Activated CD4-positive, alpha-beta T cell treated with anti-CD3 and anti-CD28 coated beads, Interleukin-2, Interleukin-4, amounts not matched to agents 100 ng/mL and 50 ng/mL, durations not matched to agents 16 hours and 8 hours (primary cell): ENCODE measurements at regions not wholly inside any gene's neighbourhood (a gene's known extent, or its start where the extent isn't known, plus 50 kb on each side); places are given as distances from the start of the nearest gene placed in this dataset.
"Not testable (repeated sequence)": the region's sequence is repeated elsewhere in the genome, so short reads cannot be mapped to it uniquely, and the experiment has no call there.

Experiments
- DNase-seq: peaks from one replicate; pipeline ENCODE4 v3.0.0-alpha.2; 2020; ENCODE audit warnings: low spot score

DNA sequence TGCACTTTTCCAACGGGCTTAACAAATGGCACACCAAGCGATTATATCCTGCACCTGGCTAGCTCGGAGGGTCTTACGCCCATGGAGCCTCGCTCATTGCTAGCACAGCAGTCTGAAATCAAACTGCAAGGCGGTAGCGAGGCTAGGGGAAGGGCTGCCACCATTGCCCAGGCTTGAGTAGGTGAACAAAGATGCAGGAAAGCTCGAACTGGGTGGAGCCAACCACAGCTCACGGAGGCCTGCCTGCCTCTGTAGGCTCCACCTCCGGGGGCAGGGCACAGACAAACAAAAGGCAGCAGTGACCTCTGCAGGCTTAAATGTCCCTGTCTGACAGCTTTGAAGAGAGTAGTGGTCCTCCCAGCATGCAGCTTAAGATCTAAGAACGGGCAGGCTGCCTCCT, 365.4 kb downstream of the MMUT start:
- not testable (repeated sequence) for DNase-seq

DNA sequence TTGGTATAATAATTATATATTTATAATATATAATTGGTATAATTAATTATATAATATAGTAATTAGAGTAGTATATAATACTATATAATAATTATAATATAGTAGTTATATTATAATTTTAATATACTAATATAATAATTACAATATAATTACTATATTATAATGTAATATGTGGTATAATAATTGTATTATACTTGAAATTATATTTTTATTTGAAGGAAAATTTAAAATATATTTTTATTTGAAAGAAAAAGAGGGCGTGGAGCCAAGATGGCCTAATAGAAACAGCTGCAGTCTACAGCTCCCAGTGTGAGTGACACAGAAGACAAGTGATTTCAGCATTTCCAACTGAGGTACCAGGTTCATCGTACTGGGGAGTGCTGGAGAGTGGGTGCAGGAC, 365.9 kb downstream of the MMUT start:
- DNase-seq, result no peak

DNA sequence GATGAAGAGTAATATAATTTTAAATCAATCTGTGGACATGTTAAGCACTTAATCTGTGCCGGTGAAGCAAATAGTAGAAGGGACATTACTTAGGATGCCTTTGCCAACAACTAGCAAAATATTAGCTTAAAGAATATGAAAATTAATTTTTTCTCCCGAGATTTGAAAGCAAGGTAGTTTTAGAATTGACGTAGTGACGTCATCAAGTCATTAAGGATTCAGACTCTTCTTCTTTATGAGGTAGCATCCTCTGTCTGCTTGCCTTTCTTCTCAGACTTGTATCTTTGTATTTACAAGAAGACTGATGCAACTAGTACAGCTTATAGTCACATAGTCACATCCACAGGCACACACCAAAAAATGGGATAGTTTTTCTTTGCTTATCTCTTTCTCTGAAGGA, 374.4 kb downstream of the MMUT start:
- DNase-seq, result no peak

DNA sequence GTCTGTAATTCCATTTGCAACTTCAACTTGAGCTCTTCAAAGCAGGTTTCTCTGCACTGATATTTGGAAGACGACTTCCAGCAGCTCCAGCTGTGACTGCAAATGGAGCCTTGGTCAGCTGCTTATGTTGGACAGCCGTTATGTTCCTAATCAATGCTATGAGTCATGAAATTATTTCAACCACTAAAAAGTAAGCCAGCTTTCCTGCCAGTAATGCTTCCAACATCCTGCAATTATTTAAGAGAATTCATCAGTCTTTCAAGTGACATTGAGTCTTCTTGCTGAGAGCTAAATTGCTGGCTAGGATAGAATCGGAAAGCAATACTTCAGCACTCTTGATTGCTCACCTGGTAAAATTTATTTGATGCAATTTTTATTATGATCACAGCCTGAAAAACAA, 375.7 kb downstream of the MMUT start:
- DNase-seq, result no peak

DNA sequence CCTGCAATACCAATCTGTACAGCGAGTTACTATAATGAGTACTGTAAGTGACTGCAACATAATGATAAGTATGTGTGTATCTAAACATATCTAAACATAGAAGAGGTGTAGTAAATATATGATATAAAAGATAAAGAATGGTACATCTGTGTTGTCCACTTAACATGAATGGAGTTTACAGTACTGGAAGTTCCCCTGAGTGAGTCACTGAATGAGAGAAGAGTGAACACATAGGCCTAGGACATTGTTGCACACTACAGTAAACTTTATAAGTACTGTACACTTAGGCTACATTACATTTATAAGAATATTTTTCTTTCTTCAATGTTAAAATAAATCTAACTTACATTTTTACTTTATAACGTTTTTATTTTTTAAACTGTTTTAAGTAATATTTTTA, 380.4 kb downstream of the MMUT start:
- DNase-seq, result no peak

DNA sequence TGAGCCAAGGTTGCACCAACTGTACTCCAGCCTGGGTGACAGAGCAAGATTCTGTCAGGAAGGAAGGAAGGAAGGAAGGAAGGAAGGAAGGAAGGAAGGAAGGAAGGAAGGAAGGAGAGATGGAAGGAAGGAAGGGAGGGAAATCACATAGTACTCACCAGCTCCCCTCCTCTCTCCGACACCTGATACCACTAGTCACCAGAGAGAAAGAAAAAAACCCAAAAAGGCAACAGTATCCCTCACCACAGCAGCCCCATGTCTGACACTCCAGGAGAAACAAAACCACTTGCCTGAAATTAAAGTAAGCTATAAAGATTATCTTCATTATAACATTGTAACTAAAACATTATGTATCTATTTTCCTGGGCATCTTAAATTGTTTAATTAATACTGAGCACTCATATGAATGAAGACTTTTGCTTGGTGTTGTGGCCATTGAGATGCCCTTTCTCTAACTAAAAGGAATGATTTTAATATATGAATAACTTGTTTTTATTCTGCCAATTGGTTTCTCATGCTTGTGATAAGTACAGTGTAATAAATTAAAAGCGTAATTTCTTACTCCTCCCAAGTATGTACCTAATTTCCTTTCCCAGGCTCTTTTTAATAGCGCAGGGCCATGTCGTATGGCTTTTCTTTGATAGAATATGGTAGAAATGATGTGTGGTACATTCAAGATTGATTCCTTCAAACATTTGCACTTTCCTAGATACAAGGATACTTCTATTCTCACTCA, 390.0 kb downstream of the MMUT start:
- DNase-seq, result no peak

DNA sequence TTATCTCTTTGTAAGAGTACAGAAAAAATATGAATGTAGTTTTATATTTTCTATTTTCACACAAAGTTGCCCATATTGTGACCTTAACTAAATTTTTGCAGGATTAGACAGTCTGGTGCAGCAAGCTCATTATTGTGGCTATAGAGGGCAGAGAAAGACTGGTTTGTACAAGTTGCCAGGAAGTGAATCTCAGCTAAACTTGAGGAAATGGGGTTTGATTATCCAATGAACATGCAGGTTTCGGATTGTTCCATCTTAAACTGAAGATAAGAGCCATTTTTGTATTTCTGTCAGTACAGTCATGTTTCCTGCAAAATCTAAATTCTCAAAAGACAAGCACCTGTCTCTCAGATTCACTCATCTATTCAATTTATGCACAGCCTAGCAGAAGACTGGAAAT, 390.9 kb downstream of the MMUT start:
- no peak for DNase-seq

DNA sequence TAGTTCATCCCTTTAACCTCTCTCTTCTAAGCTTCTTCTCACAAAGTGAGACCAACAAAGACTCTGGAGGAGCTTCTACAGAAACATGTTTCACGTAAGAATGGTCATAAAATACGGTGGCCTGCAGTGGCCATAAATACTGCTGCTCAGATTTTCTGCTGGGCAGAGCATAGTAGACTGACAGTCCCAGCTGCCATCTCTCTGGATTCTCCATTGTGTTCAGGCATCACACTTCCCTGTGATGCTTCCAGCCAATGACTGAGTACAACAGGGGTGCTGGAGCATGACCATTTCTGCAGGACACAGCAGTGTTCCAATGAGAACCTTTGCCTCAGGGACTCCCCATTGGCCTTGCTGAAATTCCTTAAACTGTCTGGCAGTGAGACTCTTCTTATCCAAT, 392.6 kb downstream of the MMUT start:
- DNase-seq, result no peak

DNA sequence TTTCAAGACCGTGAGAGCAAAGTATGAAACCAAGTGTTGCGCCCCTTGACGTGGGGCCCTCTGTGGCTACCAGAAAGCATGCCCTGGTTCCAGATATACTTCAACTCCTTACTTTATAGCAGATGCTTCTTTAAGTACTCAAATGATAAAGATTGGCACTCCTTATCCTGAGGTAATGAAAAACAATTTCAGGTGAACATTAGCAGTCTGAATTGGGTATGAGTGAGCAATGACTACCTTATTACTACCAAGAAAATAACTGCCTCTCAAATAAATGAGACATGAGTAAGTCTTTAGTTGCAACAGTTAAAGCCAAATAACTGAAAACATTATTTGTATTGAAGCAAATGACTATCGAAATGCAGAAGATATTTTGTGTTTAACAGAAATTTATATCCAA, 408.7 kb downstream of the MMUT start:
- no peak for DNase-seq

DNA sequence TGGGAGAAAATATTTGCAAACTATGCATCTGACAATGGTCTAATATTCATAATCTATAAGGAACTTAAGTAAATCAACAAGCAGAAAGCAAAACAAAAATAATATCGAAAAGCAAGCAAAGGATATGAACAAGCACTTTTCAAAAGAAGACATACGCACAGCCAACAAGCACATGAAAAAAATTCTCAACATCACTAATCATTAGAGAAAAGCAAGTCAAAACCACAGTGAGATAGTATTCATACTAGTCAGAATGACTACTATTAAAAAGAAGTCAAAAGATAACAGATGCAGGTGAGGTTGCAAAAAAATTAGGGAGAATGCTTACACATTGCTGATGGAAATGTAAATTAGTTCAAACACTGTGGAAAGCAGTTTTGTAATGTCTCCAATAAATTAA, 410.2 kb downstream of the MMUT start:
- no peak for DNase-seq

DNA sequence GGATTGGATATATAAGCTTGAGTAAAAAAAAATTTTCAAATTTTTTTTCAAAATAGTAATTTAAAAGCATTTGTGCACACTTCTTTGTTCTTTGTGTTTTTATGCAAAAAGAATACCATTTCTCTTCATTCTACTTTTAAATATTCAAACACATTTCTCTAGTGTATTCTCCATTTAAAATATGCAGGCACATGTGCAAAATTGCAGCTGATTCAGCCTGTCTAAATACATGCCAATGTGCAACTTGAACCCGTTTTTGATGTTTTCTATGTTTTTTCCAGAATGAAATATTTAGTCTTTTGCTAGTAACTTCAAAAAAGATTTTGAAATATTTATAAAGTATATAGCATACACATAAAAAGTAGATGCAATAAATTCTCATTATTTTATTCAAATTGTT, 411.8 kb downstream of the MMUT start:
- DNase-seq, result no peak

DNA sequence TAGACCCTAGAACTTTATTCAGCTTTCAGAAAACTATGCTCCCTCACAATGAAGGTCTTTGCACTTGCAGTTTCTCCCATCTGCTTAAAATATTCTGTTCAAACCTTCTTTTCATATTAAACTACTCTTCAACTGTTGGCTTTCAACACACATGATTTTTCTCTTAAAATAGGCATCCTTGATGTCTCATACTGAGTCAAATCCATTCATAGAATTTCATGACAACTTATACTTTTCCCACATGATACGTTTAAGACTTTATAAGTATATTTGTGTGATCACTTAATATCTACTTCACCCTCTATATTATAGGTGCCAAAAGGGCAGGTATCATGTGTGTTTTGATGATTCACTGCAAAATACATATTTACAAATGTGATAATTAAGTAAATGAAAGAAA, 412.5 kb downstream of the MMUT start:
- no peak for DNase-seq

DNA sequence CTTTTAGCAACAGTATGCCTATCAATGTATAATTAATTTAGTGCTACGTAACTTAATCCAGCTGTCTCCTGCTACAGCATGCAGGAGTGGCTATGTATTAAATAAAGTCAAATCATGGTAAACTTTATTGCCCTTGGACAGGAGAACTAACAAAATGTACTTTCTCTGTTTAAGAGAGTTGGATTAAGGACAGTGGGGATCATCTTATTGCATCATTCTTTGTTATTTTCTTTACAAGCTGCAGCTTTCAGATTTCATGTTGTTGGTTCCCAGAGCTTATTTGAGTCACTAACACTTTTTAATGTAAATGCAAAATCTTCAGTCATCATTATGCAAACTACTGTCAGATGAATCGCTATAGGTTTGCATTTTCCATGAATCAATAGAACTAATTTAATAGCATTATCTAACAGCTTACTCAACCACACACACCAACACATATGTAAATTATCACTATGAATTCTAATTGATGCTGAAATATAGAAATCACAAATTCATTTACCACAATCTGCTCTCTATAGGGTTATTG, 424.7 kb downstream of the MMUT start:
- DNase-seq, result no peak

DNA sequence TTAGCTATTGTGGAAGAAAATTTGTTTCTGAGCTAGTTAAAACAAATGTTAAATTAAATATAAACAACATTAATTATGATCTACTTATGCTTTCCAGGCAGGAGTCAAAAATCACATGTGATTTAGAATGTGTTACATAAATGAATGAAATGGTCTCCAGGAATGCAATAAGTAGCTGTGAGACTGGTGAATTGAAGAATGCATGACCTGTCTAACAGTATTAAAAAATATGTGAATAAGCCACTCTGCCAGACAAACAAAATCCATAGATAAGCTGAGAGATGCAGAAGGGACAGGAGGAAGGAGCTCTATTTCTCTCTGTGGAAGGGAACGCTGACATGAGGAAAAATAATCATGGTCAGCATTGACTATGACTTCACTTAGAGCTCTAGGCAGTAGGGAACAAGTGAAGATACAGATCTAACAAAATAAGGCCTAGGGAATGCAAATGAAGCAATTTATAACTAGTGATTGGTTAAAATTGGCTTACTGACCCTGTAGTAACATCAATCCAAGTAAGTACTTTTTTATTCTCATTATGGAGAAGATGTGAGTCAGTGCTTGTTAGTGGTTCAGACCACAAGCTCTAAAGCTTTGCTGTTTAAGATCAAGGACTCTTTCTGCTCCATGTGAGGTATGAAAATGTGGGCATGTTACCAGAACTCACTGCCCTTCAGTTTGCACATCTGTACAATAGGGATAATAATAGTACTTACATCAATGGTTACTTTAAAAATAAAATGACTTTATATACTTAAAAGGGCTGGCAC, 432.6 kb downstream of the MMUT start:
- DNase-seq, result no peak

DNA sequence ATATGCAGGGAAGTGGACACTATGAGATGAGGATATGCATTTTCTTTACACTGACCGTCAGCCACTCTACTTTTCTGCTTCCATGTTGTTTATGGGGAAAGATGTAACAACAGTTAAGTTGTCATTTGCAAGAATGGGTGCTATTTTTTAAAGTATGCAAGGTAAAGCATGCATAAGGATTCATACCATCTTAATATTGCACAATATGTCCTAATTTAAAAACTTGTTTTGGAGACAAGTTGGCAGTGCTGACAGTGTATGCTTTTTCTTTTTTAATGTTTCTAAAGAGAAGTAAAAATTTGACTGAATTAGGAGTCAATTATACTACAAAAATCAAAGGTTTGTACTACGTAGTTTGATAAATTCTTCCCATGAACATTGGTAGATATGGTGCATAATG, 435.4 kb downstream of the MMUT start:
- DNase-seq, result no peak

DNA sequence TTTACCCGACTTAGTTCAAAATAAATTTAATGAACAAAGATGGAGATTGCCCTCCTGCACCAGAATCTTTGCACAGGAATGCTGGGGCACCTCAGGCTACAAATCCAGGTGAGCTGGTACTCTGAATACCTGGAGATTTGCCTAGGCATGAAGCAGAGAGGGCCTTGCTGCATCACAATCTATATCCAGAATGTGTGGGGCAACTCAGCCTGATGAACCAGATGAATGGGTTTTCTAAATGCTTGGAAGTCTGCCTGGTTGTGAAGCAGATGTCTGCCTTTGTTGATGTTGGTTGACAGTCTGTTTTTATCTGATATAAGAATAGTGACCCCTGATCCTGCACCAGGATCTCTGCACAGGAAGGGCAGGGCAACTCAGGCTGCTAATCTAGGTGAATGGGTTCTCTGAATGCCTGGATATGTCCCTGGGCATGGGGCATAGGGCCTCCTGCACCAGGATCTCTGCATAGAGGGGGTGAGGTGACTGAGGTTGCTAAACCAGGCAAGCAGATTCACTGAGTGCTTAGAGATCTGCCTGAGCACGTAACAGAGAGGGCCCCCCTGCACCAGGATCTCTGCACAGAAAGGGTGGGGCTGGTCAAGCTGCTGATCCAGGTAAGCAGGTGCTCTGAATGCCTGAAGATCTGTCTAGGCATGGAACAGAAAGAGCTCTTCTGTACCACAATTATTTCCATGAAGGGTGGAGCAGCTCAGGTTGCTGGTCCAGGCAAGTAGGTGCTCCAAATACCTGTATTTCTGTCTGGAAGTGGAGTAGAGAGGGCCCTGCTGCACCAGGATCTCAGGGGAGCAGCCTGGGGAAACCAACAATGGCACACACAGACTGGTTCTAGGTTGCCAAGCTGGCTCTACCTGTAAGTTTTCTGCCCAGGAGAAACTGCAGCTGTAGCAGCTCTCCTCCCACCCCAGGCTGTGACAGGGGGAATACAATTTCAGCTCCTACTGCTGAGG, 437.5 kb downstream of the MMUT start:
- DNase-seq, result no peak

DNA sequence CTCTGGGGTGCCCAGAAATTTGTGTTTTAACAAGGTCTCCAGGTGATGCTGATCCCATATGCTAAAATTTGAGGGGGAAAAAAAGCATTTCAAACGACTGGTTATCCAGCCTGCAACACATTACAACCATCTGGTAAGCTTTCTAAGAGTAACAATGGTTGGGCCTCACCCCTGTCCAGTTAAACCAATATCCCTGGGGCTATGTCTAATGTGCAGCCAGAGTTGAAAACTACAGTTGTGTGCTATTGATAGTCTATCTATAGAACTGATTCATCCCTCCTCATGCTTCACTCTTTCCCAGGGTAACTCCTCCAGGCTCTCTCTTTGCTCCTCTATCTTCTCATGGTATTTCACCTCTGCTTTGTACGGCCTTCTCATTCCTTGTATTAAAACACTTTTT, 458.3 kb downstream of the MMUT start:
- DNase-seq, result no peak

DNA sequence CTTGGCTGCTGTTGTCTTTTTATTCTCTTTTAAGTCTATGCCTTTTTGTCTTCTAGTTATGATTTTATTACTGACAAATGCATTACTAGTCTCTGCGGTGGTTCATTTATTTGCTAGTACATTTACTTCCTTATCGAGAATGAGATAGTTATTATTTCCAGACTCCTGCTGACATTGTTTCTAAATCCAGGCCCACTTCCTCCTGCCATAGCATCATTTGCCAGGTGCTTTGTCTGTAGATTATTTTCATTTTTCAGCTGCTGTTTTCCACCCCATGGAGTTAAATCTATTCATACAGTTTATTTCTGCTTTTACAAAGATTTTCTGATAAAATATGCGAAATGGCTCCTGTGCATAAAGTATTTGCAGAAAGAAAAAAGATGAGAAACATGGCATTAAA, 459.7 kb downstream of the MMUT start:
- DNase-seq, result no peak

DNA sequence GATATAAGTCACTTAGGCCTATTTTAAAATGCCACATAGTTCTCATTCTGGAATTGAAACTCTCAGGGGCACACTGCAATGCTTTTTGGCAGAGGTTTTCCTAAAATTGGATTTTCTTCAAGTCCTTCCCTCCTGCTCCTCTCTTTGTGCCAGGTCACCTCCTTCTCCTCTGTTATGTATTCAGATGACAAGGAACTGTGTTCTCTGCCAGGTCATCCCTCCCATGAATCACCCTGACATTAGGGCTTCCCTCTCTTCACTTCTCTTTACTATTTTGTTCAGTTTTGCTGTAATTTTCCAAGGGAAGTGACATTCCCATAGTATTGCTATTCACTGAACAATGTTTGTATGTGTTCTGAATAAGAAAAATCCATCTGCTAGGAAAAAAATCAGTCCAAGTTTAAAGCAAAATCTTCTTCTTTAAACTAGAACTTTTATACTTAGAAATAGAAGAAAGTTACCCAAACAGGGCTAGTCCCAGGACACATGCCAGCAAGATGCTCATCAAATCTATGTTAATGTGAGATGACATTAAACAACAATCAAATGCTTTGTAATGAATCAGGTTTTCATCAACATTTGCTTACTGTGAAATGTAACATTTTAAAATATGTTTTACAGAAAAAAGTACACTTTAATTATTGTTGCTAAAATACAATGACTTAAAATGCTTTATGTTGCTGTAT, 461.1 kb downstream of the MMUT start:
- no peak for DNase-seq

DNA sequence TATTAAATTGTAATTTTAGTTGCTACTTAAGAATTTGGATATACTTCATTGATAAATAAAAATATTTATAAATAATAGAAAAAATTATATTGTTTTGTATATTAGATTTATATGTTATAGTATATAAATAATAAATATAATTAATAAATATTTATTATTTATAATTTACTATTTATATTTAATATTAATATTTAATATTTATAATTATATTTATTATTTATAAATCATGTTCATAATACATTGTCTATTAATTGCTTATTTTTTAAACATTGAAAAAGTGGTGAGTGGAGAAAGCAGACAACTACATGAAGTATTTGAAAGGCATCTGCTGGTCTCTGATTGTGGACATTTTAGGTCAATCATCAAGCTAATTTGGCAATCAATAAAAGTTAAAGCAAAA, 464.5 kb downstream of the MMUT start:
- DNase-seq, result no peak

DNA sequence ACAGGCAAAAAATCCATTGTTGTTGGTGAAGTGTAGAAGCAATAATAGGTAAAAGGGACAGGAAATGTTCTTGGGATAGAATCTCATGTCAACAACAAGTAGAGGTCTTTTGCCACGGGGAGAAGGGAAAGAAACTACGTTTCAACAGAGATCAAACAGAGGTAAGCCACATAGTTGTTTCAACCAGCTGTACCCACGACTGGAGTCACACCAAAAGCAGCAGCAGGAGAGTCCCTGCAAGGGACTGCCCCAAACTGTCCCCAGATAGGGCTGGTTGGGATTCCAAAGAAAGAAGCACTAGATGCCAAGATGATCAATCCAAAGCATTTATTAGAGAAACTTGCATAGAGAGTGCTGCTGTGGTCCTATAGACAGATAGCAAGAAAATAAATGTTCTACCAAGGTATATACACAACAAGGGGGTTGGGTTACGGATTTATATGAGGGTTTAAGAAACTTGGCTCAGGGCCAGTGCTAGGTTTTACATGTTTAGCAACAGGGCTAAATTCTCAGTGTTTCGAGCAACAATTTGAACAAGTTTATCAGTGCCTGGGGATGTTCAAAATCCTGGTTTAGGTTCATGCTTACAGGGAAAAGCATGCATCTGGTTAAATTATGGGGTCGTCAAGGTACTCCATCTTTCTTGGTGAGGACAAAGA, 466.5 kb downstream of the MMUT start:
- DNase-seq, result no peak
